ENCODE measurements at regions not wholly inside any gene's neighbourhood (a gene's known extent, or its start where the extent isn't known, plus 50 kb on each side); places are given as distances from the start of the nearest gene placed in this dataset.
"Not testable (repeated sequence)": the region's sequence is repeated elsewhere in the genome, so short reads cannot be mapped to it uniquely, and the experiment has no call there.

- Histone ChIP-seq H3K36me3 (no peaks in the 10 kb centered on the region), H3K4me3 (ENCODE audit: low read depth, low read length) (no peak overlapping the region), H3K27me3 (peaks cover 13% of the 10 kb centered on the region), H3K4me1 (no peaks in the 10 kb centered on the region), H3K9me3 (no peaks in the 10 kb centered on the region)
- DNase-seq: no peak
- TF ChIP-seq CTCF (IDR thresholded peaks at IDR 0.05; ENCODE audit: low read depth, low read length): no peak
Measured at GRCh38 chr12:7591531-7591930, 74.2 kb downstream of the APOBEC1 start.

GRCh38 chr12:7590085-7590484 lies 75.6 kb downstream of the APOBEC1 start:
- not testable (repeated sequence) for H3K9me3 ChIP-seq; H3K4me3 ChIP-seq (ENCODE audit: low read depth, low read length); DNase-seq; H3K36me3 ChIP-seq; H3K4me1 ChIP-seq
- H3K27me3 ChIP-seq: peaks cover 13% of the 10 kb centered on the region

- not testable (repeated sequence) for H3K9me3 ChIP-seq; H3K4me1 ChIP-seq; H3K36me3 ChIP-seq; H3K4me3 ChIP-seq (ENCODE audit: low read depth, low read length)
- TF ChIP-seq CTCF (IDR thresholded peaks at IDR 0.05; ENCODE audit: low read depth, low read length): peak; percentile 78
- peak; percentile 51 for DNase-seq
- H3K27me3 ChIP-seq: peaks cover 13% of the 10 kb centered on the region
Measured at GRCh38 chr12:7588742-7589329, 76.9 kb downstream of the APOBEC1 start.

GRCh38 chr12:7584137-7584536 lies 80.6 kb upstream of the CD163 start:
- DNase-seq; H3K4me3 ChIP-seq (ENCODE audit: low read depth, low read length); H3K27me3 ChIP-seq; H3K9me3 ChIP-seq; H3K4me1 ChIP-seq; H3K36me3 ChIP-seq: not testable (repeated sequence)

- no peaks in the 10 kb centered on the region for H3K36me3 ChIP-seq
- no peak for TF ChIP-seq CTCF (IDR thresholded peaks at IDR 0.05; ENCODE audit: low read depth, low read length)
- no peak for DNase-seq
- no peaks in the 10 kb centered on the region for H3K4me1 ChIP-seq
- no peaks in the 10 kb centered on the region for H3K9me3 ChIP-seq
- 0 out of 2 replicates have a peak, but pooled peaks cover 3% of the 10 kb centered on the region for H3K27me3 ChIP-seq
- no peak overlapping the region for H3K4me3 ChIP-seq (ENCODE audit: low read depth, low read length)
Measured at GRCh38 chr12:7583471-7583870, 79.9 kb upstream of the CD163 start.

- H3K36me3 ChIP-seq: no peaks in the 10 kb centered on the region
- H3K27me3 ChIP-seq: 0 out of 2 replicates have a peak, but pooled peaks cover 3% of the 10 kb centered on the region
- no peak for TF ChIP-seq CTCF (IDR thresholded peaks at IDR 0.05; ENCODE audit: low read depth, low read length)
- H3K9me3 ChIP-seq: no peaks in the 10 kb centered on the region
- no peak overlapping the region for H3K4me3 ChIP-seq (ENCODE audit: low read depth, low read length)
- no peaks in the 10 kb centered on the region for H3K4me1 ChIP-seq
- no peak for DNase-seq
Measured at GRCh38 chr12:7582796-7583195, 79.2 kb upstream of the CD163 start.

GRCh38 chr12:7581625-7582024 lies 78.0 kb upstream of the CD163 start:
- Histone ChIP-seq H3K4me1 (no peaks in the 10 kb centered on the region), H3K27me3 (no peaks in the 10 kb centered on the region), H3K4me3 (ENCODE audit: low read depth, low read length) (no peak overlapping the region), H3K9me3 (no peaks in the 10 kb centered on the region), H3K36me3 (no peaks in the 10 kb centered on the region)
- DNase-seq: no peak
- TF ChIP-seq CTCF (IDR thresholded peaks at IDR 0.05; ENCODE audit: low read depth, low read length): no peak

All from BE2C (cell line).